Endodermal cell (in vitro differentiated cells): ENCODE measurements at regions not wholly inside any gene's neighbourhood (a gene's known extent, or its start where the extent isn't known, plus 50 kb on each side); places are given as distances from the start of the nearest gene placed in this dataset.

ENCODE experiments used
- DNase-seq: peaks from one replicate; pipeline ENCODE4 v3.0.0-alpha.2; 2017
- H3K27ac ChIP-seq: 2 replicates; pipeline ENCODE4 v1.5.1; 2013; ENCODE audit warnings: mild to moderate bottlenecking, low read depth, low read length, moderate library complexity
- H3K27me3 ChIP-seq: 2 replicates; pipeline ENCODE4 v1.6.1; 2013; ENCODE audit warnings: mild to moderate bottlenecking, low read length, moderate library complexity; ENCODE audit not compliant: insufficient read depth, control insufficient read depth, poor library complexity, severe bottlenecking
- H3K36me3 ChIP-seq: 2 replicates; pipeline ENCODE4 v1.7.0; 2013; ENCODE audit warnings: mild to moderate bottlenecking, low read length, moderate library complexity; ENCODE audit not compliant: control insufficient read depth, insufficient read depth
- H3K4me1 ChIP-seq: one replicate; pipeline ENCODE4 v1.7.0; 2013; ENCODE audit warnings: low read length; ENCODE audit not compliant: control insufficient read depth, insufficient read depth
- H3K4me3 ChIP-seq: 2 replicates; pipeline ENCODE4 v1.5.1; 2013; ENCODE audit warnings: mild to moderate bottlenecking, low read length, moderate library complexity
- H3K9ac ChIP-seq: 2 replicates; pipeline ENCODE4 v1.6.1; 2013; ENCODE audit warnings: mild to moderate bottlenecking, low read length, moderate library complexity; ENCODE audit not compliant: poor library complexity, severe bottlenecking; ENCODE audit errors: extremely low read depth
- H3K9me3 ChIP-seq: 2 replicates; pipeline ENCODE4 v1.6.1; 2013; ENCODE audit warnings: mild to moderate bottlenecking, low read length, moderate library complexity; ENCODE audit not compliant: control insufficient read depth
- H3K27ac Mint-ChIP-seq: 2 replicates; pipeline ENCODE4 v1.8.0; 2020; ENCODE audit warnings: mixed read lengths
- H3K27me3 Mint-ChIP-seq: 2 replicates; pipeline ENCODE4 v1.8.0; 2021; ENCODE audit warnings: mild to moderate bottlenecking, mixed read lengths; ENCODE audit not compliant: insufficient read depth
- H3K36me3 Mint-ChIP-seq: 2 replicates; pipeline ENCODE4 v1.8.0; 2020; ENCODE audit warnings: low read depth, mixed read lengths
- H3K4me1 Mint-ChIP-seq: 2 replicates; pipeline ENCODE4 v1.8.0; 2020; ENCODE audit warnings: mixed read lengths
- H3K4me3 Mint-ChIP-seq: 2 replicates; pipeline ENCODE4 v1.8.0; 2020; ENCODE audit warnings: mild to moderate bottlenecking, moderate library complexity, mixed read lengths
- H3K9me3 Mint-ChIP-seq: 2 replicates; pipeline ENCODE4 v1.8.0; 2020; ENCODE audit warnings: mild to moderate bottlenecking, mixed read lengths
- WGBS, 2 experiments: methylation state at CpG; one replicate each; pipeline versions ENCODE4 v1.1.5 to v1.1.7; 2013; ENCODE audit warnings: missing lambda C conversion rate in 2 of 2, mixed read lengths in 1 of 2; ENCODE audit not compliant: insufficient coverage in 1 of 2, insufficient read length in 1 of 2; 5-methylcytosine and 5-hydroxymethylcytosine counted together
- TF ChIP-seq, protein P1 (sequence below): fragments of 200-600 bp; sonication (generic); conservative IDR thresholded peaks from 2 replicates; pipeline ENCODE4 v1.5.0; 2021; ENCODE audit warnings: antibody characterized with exemption, mild to moderate bottlenecking

- H3K4me1 ChIP-seq, result no peaks in the 10 kb centered on the region
- H3K9ac ChIP-seq, result no peak overlapping the region
- no peaks in the 10 kb centered on the region for H3K36me3 Mint-ChIP-seq
- no peak overlapping the region for H3K27ac Mint-ChIP-seq
- TF ChIP-seq, protein P1, sequence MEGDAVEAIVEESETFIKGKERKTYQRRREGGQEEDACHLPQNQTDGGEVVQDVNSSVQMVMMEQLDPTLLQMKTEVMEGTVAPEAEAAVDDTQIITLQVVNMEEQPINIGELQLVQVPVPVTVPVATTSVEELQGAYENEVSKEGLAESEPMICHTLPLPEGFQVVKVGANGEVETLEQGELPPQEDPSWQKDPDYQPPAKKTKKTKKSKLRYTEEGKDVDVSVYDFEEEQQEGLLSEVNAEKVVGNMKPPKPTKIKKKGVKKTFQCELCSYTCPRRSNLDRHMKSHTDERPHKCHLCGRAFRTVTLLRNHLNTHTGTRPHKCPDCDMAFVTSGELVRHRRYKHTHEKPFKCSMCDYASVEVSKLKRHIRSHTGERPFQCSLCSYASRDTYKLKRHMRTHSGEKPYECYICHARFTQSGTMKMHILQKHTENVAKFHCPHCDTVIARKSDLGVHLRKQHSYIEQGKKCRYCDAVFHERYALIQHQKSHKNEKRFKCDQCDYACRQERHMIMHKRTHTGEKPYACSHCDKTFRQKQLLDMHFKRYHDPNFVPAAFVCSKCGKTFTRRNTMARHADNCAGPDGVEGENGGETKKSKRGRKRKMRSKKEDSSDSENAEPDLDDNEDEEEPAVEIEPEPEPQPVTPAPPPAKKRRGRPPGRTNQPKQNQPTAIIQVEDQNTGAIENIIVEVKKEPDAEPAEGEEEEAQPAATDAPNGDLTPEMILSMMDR, result no peak
- no peak overlapping the region for H3K4me3 Mint-ChIP-seq
- H3K9me3 ChIP-seq, result no peaks in the 10 kb centered on the region
- H3K27me3 ChIP-seq, result no peaks in the 10 kb centered on the region
- WGBS, 2 experiments, result 89 to 92% methylated on average over 3 to 5 of the region's 5 CpGs
- H3K36me3 ChIP-seq, result no peaks in the 10 kb centered on the region
- H3K9me3 Mint-ChIP-seq, result no peaks in the 10 kb centered on the region
- H3K27ac ChIP-seq, result no peak overlapping the region
- no peak for DNase-seq
- H3K4me3 ChIP-seq, result no peak overlapping the region
- H3K4me1 Mint-ChIP-seq, result peaks cover 14% of the 10 kb centered on the region
- H3K27me3 Mint-ChIP-seq, result no peaks in the 10 kb centered on the region
Observed at GRCh38 chr22:48088251-48088650, 1325.8 kb downstream of the TBC1D22A start.

DNA sequence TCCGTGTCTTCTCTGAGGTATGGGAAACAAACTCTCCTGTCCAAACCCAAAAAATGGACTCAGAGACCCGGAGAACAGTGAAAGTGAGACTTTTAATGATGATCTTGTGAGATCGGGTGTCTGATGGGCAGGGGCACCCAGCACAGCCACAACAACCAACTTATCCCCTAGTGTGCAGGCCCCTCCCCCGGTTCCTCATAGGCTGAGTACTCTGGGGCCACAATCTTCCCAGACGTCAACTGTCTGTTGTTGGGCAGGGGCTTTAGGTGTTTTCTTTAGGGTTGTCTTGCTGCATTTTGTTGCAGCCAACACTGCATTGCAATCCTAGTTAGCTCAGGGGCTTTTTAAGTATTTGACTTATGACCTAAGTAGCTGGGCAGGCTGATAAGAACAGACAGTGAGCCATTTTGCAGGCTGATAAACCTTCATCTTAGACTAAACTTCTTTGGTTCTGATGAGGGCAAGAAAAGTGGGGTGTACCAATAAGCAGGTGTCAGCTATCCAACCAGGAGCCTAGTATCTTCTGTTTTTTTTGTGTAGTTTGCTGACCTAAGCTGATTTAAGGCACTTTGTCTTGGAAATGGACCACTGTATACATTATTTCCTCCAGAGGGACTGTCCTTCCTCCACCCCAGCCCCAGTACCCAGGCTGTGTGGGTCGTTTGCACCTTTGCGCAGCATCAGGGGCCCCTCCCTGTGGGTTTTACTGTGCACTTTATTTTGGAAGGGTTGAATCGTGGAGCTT lies 1323.6 kb downstream of the TBC1D22A start:
- DNase-seq, result no peak
- H3K4me1 ChIP-seq, result no peaks in the 10 kb centered on the region
- Mint-ChIP-seq H3K4me3 (no peak overlapping the region), H3K27ac (no peak overlapping the region), H3K27me3 (no peaks in the 10 kb centered on the region), H3K4me1 (peaks cover 14% of the 10 kb centered on the region), H3K36me3 (no peaks in the 10 kb centered on the region), H3K9me3 (no peaks in the 10 kb centered on the region)
- no peak overlapping the region for H3K4me3 ChIP-seq
- H3K9me3 ChIP-seq, result no peaks in the 10 kb centered on the region
- no peak overlapping the region for H3K27ac ChIP-seq
- H3K36me3 ChIP-seq, result no peaks in the 10 kb centered on the region
- WGBS, 2 experiments, result 91% methylated on average over 8 of the region's 8 CpGs; no CpG with 5 or more reads in 1 of the 2 experiments
- TF ChIP-seq, protein P1, result no peak
- H3K27me3 ChIP-seq, result no peaks in the 10 kb centered on the region
- no peak overlapping the region for H3K9ac ChIP-seq

DNA sequence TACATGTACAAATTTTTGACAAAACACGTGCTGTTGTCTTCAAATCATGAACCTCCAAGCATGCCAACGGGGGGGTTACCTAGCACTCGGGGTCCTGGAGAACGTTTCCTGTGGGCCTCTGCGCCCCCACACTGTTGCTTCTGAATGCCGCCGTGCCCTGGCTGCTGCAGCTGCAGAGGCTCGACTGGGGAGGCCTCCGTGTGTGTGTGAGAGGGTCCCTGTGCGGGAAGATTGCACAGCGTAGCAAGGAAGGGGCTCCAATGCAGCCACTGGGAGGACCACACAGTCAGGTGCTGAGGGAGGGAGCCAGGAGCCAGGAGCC lies 1322.2 kb downstream of the TBC1D22A start:
- Mint-ChIP-seq H3K4me3 (no peak overlapping the region), H3K4me1 (peaks cover 14% of the 10 kb centered on the region), H3K27ac (no peak overlapping the region), H3K36me3 (no peaks in the 10 kb centered on the region), H3K27me3 (no peaks in the 10 kb centered on the region), H3K9me3 (no peaks in the 10 kb centered on the region)
- WGBS, 2 experiments, result 90 to 100% methylated on average over 3 to 11 of the region's 11 CpGs
- Histone ChIP-seq H3K4me3 (no peak overlapping the region), H3K36me3 (no peaks in the 10 kb centered on the region), H3K27ac (no peak overlapping the region), H3K4me1 (no peaks in the 10 kb centered on the region), H3K9ac (no peak overlapping the region), H3K27me3 (no peaks in the 10 kb centered on the region), H3K9me3 (no peaks in the 10 kb centered on the region)
- DNase-seq, result no peak
- TF ChIP-seq, protein P1, result no peak
